ENCODE measurements at regions not wholly inside any gene's neighbourhood (a gene's known extent, or its start where the extent isn't known, plus 50 kb on each side); places are given as distances from the start of the nearest gene placed in this dataset.

DNA sequence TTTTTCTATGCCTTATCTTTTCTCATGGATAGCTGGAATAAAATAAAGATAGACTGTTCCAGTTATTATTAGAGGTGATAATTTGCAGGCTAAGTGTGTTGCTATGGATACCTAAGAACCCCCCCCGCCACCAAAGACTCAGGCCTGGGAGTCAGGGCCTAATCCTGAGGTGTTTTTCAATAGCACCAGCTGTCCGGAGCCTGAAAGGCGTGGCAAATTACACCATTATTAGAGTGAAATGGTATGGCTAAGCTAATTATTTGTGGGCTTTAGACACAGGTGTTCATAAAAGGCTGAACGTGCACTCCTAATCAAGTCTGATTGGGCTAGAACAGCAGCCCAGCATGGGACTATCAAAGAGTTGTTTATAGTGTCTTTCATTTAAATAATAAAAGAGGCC, 293.2 kb upstream of the DCC start:
- Mint-ChIP-seq H3K36me3 (ENCODE audit: low read depth) (no peaks in the 10 kb centered on the region), H3K9me3 (no peaks in the 10 kb centered on the region), H3K27ac (no peak overlapping the region), H3K27me3 (no peaks in the 10 kb centered on the region), H3K4me1 (no peaks in the 10 kb centered on the region), H3K4me3 (no peak overlapping the region)
- ATAC-seq (replicated peaks): no peak

DNA sequence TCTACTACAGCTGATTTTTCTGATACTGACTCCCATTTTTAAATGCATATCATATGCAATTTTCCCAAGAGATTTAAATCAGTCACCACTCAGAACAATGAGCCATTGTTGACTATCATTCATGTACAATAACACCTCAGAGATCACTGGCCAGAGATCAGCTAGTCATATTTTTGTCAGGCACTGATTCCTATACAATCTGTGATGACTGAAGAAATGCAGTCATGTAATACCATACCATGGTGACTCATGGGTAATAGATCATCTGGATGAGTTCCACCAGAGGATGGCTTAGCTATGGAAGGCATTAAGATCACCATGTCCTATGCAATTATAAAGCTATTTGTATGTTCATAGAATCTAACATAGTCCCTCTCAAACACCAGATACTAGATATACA, 285.7 kb upstream of the DCC start:
- Mint-ChIP-seq H3K9me3 (no peaks in the 10 kb centered on the region), H3K27ac (no peak overlapping the region), H3K4me1 (no peaks in the 10 kb centered on the region), H3K27me3 (no peaks in the 10 kb centered on the region), H3K36me3 (ENCODE audit: low read depth) (no peaks in the 10 kb centered on the region), H3K4me3 (no peak overlapping the region)
- no peak for ATAC-seq (replicated peaks)

DNA sequence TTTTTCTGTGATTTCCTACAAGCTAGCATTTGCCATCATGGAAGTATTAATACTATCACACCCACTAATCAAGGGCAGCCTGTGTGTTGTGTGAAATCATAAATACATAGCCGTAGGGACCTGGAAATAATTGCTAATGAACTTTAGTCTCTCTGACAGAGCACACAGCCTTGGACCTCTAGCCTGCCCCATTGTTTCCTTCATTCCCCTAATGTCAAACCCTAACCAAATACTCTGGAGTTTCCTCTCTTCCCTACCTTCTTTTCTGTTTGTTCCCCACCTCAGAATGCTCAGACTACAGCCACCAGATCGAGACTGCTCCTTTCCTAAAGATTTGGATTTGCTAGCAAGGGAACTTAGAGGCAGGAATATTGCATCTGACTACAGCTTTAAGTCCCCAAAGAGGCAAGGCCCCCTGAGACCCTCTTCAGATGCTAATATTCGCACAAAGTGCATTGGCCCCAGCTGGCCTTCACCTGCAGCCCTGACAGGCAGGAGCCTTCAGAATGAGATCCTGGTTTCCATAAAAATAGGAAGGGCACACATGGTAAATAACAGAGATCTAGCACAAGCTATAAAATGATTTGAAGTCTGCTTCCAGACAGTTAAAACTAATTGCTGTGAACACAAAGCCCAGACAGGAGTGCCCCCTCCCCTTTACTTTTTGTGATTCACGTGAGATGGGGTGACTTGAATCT, 279.2 kb upstream of the DCC start:
- Mint-ChIP-seq H3K27me3 (no peaks in the 10 kb centered on the region), H3K4me3 (no peak overlapping the region), H3K36me3 (ENCODE audit: low read depth) (no peaks in the 10 kb centered on the region), H3K27ac (no peak overlapping the region), H3K4me1 (no peaks in the 10 kb centered on the region), H3K9me3 (peaks cover 9% of the 10 kb centered on the region)
- ATAC-seq (replicated peaks): no peak

DNA sequence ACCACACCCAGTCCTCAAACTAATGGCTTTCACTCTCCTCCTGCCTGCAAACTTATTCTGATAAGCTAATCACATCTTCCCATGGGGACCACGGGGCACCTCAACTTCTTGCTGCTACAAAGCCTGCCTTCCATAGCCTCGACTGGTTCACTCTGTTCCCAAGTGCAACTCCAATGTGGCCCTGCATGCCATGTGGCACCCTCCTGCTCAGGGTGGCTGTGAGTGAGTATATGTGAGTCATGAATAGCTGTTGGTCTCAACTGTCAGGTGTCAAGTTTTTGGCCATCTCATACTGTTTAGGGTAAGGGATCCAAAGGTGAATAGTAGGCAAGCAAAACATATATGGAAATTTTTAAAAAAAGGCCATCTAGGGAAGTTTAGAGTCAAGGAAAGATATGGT, 276.1 kb upstream of the DCC start:
- Mint-ChIP-seq H3K36me3 (ENCODE audit: low read depth) (no peaks in the 10 kb centered on the region), H3K27me3 (no peaks in the 10 kb centered on the region), H3K27ac (no peak overlapping the region), H3K4me3 (no peak overlapping the region), H3K4me1 (no peaks in the 10 kb centered on the region), H3K9me3 (peaks cover 12% of the 10 kb centered on the region)
- ATAC-seq (replicated peaks): no peak

DNA sequence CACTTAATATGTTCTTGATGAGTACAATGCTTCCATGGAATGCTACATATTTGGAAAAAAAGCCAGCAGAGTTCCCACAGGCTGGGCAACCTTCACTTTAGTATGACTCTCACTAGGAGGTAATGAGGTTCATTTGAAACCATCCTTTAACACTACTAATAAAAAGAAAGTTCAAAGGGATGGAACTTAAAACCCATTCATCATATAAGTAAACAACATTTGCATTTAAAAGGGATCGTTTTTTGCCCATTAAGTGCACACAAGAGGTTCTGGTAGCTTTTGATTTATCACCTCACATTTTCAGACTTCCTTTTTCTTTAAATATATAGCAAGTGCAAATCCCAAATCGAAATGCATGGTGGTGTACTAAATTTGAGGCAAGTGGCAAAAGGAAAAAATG, 270.8 kb upstream of the DCC start:
- Mint-ChIP-seq H3K27me3 (no peaks in the 10 kb centered on the region), H3K27ac (no peak overlapping the region), H3K36me3 (ENCODE audit: low read depth) (no peaks in the 10 kb centered on the region), H3K4me1 (no peaks in the 10 kb centered on the region), H3K4me3 (no peak overlapping the region), H3K9me3 (peaks cover 18% of the 10 kb centered on the region)
- ATAC-seq (replicated peaks): no peak

DNA sequence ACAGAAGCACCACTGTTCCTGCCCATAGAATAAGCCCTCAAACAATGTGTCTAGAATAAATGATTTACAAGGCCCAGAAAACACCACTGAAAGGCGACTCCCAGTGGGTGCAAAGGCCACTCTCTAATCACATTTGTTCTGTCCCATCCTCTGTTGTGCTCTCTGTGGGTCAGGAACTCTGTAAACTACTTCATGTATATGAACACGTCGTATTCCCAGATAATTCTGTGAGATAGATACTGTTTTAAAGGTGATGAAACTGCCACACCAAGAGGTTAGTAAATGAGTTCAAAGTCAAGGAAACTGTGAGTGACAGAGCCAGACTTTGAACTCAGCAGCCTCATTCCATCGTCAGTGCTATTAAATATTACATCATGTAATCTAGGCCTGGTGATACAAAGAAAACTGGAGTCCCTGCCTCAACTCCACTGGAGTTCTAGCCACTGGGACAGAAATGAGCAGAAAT, 269.7 kb upstream of the DCC start:
- H3K27ac Mint-ChIP-seq: no peak overlapping the region
- H3K27me3 Mint-ChIP-seq: no peaks in the 10 kb centered on the region
- no peaks in the 10 kb centered on the region for H3K36me3 Mint-ChIP-seq (ENCODE audit: low read depth)
- no peak overlapping the region for H3K4me3 Mint-ChIP-seq
- H3K4me1 Mint-ChIP-seq: no peaks in the 10 kb centered on the region
- peaks cover 16% of the 10 kb centered on the region for H3K9me3 Mint-ChIP-seq
- no peak for ATAC-seq (replicated peaks)

DNA sequence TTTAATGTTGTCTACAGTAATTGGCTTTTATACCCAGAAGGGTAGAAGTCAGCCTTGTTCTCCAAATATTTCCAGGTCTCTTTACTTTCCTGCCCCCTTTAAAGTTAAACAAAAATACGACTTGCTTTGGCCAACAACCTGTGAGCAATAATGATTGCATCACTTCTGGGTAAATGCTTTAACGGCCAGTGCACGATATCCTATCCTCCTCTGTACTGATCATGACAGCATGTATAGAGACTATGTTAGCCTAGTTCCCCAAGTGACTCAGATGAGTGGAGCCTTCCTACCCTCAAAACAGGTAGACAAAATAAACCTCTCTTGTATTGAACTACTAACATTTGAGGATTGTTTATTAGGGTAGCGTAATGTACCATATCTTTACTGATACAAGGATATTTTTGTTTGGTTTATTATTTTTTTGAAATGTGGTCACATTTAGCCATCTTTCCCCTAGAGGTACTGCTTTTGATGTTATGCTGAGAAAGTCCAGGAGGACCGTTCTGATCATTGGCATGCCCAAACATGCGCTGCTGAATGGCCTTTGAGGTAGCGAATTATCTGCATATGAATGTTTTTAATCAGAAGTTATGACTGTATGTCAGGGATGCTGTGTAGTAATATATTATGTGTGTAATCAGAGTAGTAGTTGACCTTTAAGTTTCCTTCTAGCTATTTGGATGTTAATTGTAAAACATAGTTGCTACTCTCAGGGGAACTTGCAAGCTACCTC, 262.6 kb upstream of the DCC start:
- H3K4me3 Mint-ChIP-seq: no peak overlapping the region
- no peaks in the 10 kb centered on the region for H3K36me3 Mint-ChIP-seq (ENCODE audit: low read depth)
- ATAC-seq (replicated peaks): no peak

DNA sequence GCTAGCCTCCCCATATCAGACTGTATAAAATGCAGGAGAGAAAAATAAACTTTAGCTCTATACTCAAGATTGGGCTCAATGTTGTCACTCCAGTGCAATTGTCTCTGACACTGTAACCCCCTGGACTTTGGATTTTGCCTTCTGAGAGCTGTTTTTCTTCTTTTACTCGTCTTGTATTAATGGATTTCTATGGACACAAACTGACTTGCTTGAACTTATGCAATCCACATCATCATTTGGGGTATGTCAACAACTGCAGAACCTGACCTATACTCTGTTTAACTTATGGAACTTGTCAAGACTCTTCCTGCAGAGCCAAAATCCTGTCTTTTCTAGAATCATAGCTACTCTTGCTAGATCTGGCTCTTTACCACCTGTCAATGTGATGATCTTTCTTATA, 257.8 kb upstream of the DCC start:
- no peak overlapping the region for H3K4me3 Mint-ChIP-seq
- ATAC-seq (replicated peaks): no peak
- no peak overlapping the region for H3K27ac Mint-ChIP-seq
- H3K36me3 Mint-ChIP-seq (ENCODE audit: low read depth): no peaks in the 10 kb centered on the region
- H3K27me3 Mint-ChIP-seq: no peaks in the 10 kb centered on the region
- H3K4me1 Mint-ChIP-seq: no peaks in the 10 kb centered on the region
- no peaks in the 10 kb centered on the region for H3K9me3 Mint-ChIP-seq

More for the DNA sequence above, 262.6 kb upstream of the DCC start:
- H3K27ac Mint-ChIP-seq: no peak overlapping the region
- H3K27me3 Mint-ChIP-seq: no peaks in the 10 kb centered on the region
- H3K9me3 Mint-ChIP-seq: peaks cover 3% of the 10 kb centered on the region
- no peaks in the 10 kb centered on the region for H3K4me1 Mint-ChIP-seq

DNA sequence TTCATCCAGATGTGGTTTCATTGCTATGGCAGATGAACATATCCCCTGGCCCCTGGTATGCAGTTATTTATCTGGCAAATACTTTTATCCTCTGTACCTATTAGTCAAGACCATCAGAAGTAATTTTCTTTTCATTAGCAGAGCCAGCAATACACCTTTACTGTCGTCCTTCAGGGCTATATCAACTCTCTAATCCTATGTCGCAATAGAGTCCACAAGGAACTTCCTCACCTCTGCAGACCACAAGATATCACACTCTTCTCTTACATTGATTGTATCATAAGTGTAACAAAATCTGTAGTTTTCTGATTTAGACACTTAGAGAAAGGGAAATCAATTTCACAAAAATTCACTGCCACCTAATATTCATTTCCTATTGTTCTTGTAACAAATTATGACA, 252.9 kb upstream of the DCC start:
- no peaks in the 10 kb centered on the region for H3K4me1 Mint-ChIP-seq
- no peaks in the 10 kb centered on the region for H3K36me3 Mint-ChIP-seq (ENCODE audit: low read depth)
- ATAC-seq (replicated peaks): no peak
- no peaks in the 10 kb centered on the region for H3K27me3 Mint-ChIP-seq
- no peak overlapping the region for H3K4me3 Mint-ChIP-seq
- H3K27ac Mint-ChIP-seq: no peak overlapping the region
- H3K9me3 Mint-ChIP-seq: no peaks in the 10 kb centered on the region

DNA sequence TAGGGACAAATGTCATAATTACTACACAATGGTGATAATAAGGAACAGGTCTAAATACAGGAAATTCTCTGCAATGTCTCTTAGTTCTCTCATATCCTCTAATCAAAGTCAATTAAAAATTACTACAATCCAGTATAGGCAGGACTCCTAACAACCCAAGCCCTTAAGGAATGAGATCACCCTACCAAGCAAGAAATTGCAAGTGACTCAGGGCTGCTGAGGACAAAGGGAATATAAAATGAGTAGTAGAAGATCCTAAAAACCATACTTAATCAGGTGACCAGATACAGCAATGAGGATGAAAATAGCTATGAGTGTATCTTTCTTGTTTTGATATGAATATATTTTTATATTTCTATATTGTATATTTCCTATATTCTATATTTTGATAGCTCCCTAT, 250.0 kb upstream of the DCC start:
- Mint-ChIP-seq H3K27me3 (no peaks in the 10 kb centered on the region), H3K36me3 (ENCODE audit: low read depth) (no peaks in the 10 kb centered on the region), H3K27ac (no peak overlapping the region), H3K9me3 (peaks cover 5% of the 10 kb centered on the region), H3K4me3 (no peak overlapping the region), H3K4me1 (no peaks in the 10 kb centered on the region)
- no peak for ATAC-seq (replicated peaks)

DNA sequence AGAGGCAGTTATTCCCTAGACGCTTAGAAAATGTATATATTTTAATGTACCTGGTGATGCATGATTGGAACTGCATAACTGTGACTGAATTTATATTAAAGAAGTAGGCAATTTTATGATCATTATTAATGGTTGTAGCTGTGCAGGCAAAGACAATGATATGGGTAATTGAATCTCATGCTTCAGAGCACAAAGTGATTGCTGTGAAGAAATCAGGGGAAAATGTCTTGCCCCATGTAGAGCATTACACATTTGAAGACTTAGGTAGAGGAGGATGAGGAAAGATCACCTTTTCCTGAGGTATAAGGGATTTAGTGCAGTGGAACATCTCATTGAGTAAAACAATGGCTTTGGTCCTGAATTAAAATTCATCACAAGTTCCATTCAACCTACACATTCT, 246.8 kb upstream of the DCC start:
- no peaks in the 10 kb centered on the region for H3K36me3 Mint-ChIP-seq (ENCODE audit: low read depth)
- H3K4me3 Mint-ChIP-seq: no peak overlapping the region
- no peak overlapping the region for H3K27ac Mint-ChIP-seq
- no peaks in the 10 kb centered on the region for H3K27me3 Mint-ChIP-seq
- ATAC-seq (replicated peaks): no peak
- peaks cover 5% of the 10 kb centered on the region for H3K9me3 Mint-ChIP-seq
- H3K4me1 Mint-ChIP-seq: no peaks in the 10 kb centered on the region

DNA sequence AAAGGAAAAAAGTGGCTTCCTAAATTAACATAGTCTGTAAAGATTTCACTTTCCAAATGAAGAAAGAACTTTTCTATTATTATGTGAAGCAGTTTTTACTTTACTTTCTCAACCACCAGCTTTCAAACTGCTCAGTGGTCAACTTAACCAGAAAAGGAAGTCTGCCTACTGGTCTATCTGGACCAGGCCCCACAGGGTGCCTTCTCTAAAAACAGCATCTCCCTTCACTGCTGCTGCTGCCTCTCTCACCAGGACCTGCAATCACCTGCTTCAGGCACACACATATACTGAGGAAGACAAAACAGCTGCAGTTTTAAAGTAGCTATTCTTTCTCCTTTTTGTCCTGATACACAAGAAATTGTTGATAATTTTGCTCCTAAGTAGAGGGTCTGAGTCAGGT, 221.3 kb upstream of the DCC start:
- Mint-ChIP-seq H3K4me3 (no peak overlapping the region), H3K4me1 (no peaks in the 10 kb centered on the region), H3K36me3 (ENCODE audit: low read depth) (no peaks in the 10 kb centered on the region)

DNA sequence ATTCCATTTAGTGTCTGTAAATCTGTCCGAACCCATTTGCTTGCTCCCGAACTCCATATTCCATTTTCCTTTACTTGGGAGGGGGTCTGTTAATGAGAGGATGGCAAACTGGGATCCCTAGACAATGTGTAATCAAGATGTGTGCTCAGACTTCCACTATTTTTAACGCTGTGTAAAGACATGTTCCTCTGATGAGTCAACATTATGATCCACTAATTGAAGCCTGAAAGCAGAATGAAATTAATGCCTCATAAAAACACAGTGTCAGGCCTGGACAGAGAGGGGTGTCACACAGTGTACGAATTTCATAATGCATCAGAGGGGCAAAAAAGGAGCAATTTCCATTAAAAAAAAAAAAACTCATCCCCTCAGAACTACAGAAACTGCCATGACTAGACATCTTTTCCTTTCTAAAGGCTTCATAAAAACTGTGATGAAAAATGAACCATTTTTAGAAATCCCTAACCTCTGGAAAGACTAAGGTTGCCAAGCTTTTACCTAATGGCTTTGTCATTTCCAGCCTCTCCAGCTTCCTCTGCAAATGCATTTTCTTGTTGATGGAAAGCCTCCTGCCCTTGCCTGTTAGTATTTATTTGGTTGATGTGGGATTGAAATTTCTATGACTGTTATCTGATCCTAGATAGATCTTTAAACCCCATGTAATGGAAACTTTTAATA, 209.2 kb upstream of the DCC start:
- no peak for ATAC-seq (replicated peaks)
- no peaks in the 10 kb centered on the region for H3K36me3 Mint-ChIP-seq (ENCODE audit: low read depth)
- H3K4me3 Mint-ChIP-seq: no peak overlapping the region
- H3K4me1 Mint-ChIP-seq: no peaks in the 10 kb centered on the region
- H3K27me3 Mint-ChIP-seq: no peaks in the 10 kb centered on the region
- H3K9me3 Mint-ChIP-seq: peaks cover 4% of the 10 kb centered on the region
- no peak overlapping the region for H3K27ac Mint-ChIP-seq

More for the DNA sequence above, 221.3 kb upstream of the DCC start:
- ATAC-seq (replicated peaks): no peak
- H3K27me3 Mint-ChIP-seq: no peaks in the 10 kb centered on the region
- H3K9me3 Mint-ChIP-seq: peaks cover 14% of the 10 kb centered on the region
- H3K27ac Mint-ChIP-seq: no peak overlapping the region

DNA sequence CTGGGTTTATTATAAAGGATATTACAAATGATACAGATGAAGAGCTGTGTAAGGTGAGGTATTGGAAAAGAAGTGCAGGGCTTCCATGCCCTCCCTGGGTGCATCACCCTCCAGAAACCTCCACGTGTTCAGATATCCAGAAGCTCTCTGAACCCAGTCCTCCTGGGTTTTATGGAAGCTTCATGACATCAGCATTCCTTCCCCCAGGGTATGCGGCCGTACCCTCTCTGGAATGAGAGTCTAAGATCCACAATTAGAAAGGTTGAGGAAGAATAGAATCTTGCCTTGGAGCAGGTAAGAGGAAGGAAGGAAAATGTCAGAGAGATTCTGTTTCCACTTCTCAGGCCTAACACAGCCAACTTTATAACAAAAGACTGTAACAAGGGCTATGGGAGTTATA, 208.2 kb upstream of the DCC start:
- peaks cover 4% of the 10 kb centered on the region for H3K9me3 Mint-ChIP-seq
- H3K27ac Mint-ChIP-seq: no peak overlapping the region
- ATAC-seq (replicated peaks): no peak
- H3K4me1 Mint-ChIP-seq: no peaks in the 10 kb centered on the region
- H3K4me3 Mint-ChIP-seq: no peak overlapping the region
- no peaks in the 10 kb centered on the region for H3K36me3 Mint-ChIP-seq (ENCODE audit: low read depth)
- H3K27me3 Mint-ChIP-seq: no peaks in the 10 kb centered on the region

DNA sequence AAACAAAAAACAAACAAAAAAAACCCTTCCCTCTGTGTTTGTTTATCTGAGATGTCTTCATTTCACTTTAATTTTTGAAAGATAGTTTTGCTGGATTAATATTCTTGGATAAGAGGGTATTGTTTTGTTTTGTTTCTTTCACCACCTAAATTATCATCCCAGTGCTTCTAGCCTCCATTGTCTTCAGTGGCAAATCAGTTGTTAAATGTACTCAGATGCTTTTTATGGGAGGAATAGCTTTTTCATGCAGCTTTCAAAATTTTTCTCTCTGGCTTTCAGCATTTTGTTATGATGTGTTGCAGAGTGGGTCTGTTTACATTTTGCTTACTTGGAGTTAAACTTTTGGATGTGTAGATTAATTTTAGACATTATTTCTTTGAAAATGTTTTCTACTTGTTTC, 203.5 kb upstream of the DCC start:
- ATAC-seq (replicated peaks): no peak
- Mint-ChIP-seq H3K4me3 (no peak overlapping the region), H3K36me3 (ENCODE audit: low read depth) (no peaks in the 10 kb centered on the region), H3K27ac (no peak overlapping the region), H3K4me1 (no peaks in the 10 kb centered on the region), H3K27me3 (no peaks in the 10 kb centered on the region), H3K9me3 (peaks cover 8% of the 10 kb centered on the region)

Data from activated T-helper 17 cell treated with anti-CD3 and anti-CD28 coated beads, Interleukin-2, amount 50 U/mL, for 72 hours (primary cell).